Fibroblast of lung (primary cell): ENCODE measurements at regions not wholly inside any gene's neighbourhood (a gene's known extent, or its start where the extent isn't known, plus 50 kb on each side); places are given as distances from the start of the nearest gene placed in this dataset.

Source experiments
- CTCF ChIP-seq, 2 donors: IDR thresholded peaks in 1 of 2; conservative IDR thresholded peaks in 1 of 2; 1 replicate in 1 of 2; 2 replicates in 1 of 2; pipeline ENCODE4 v1.5.1; 2011 to 2012; ENCODE audit warnings: low read length in 2 of 2, control low read depth in 1 of 2, inconsistent platforms in 1 of 2, low read depth in 1 of 2, mild to moderate bottlenecking in 1 of 2
- EZH2 ChIP-seq: IDR thresholded peaks from 2 replicates; pipeline ENCODE4 v1.5.1; 2012; ENCODE audit warnings: low read length, control low read depth, mild to moderate bottlenecking; ENCODE audit errors: missing control alignments

DNA sequence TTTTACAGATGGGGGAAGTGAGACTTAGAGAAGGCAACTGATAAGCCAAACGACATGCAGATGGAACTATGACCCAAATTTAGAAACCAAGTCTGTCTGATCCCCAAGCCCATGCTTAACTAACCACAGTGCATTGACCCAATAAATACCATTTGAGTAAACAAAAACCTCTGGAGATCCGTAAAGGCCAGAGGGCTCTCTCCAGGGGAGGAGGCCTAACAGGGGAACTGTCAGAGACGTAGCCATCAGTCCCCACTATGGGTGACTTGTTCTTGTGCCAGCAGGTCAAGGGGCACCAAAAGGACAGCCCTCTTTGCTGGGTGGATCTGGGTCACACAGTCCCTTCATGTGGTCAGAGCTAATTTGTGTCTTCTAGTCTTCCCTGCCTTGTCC, 420.2 kb downstream of the BCOR start:
- TF ChIP-seq CTCF (conservative IDR thresholded peaks at IDR 0.05 in 1 of 2, IDR thresholded peaks at IDR 0.05 in 1 of 2; ENCODE audit: low read depth in 1 of 2, low read length in 2 of 2): no peak
- TF ChIP-seq EZH2: no peak
